Lung microvascular endothelial cell (primary cell): ENCODE measurements at regions not wholly inside any gene's neighbourhood (a gene's known extent, or its start where the extent isn't known, plus 50 kb on each side); places are given as distances from the start of the nearest gene placed in this dataset.
"Not testable (repeated sequence)": the region's sequence is repeated elsewhere in the genome, so short reads cannot be mapped to it uniquely, and the experiment has no call there.

Experiments
- DNase-seq, 2 donors: peaks; one replicate each; pipeline versions ENCODE4 v3.0.0 to v3.0.0-alpha.2; 2010; ENCODE audit warnings: low read depth in 2 of 2

DNA sequence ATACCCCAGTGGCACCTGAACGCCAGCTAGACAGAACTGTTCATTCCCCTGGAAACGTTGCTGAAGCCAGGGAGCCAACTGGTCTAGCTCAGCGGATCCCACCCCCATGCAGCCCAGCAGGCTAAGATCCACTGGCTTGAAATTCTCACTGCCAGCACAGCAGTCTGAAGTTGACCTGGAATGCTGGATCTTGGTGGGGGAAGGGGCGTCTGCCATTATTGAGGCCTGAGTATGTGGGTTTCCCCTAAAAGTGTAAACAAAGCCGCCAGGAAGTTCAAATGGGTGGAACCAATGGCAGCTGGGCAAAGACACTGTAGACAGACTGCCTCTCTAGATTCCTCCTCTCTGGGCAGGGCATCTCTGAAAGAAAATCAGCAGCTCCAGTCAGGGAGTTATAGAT, 213.0 kb downstream of the NKX6-1 start:
- no peak for DNase-seq

DNA sequence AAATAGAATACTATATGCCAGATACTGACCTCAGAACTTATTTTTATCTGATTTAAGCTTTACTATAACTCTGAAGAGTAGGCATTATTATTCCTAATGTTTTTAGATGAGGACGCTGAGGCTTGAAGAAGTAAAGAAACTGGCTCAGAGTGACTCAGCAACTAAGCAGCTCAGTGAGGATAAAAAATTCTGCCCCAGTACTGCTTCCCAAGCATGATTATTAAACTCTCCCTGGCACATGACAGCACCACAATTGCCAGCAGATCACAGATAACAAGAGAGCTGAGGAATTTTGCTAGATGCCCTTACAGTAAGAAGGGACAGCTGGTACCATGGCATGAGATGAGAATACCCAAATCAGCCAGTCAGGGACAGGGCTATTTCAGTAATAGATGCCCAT, 219.4 kb downstream of the NKX6-1 start:
- no peak for DNase-seq

DNA sequence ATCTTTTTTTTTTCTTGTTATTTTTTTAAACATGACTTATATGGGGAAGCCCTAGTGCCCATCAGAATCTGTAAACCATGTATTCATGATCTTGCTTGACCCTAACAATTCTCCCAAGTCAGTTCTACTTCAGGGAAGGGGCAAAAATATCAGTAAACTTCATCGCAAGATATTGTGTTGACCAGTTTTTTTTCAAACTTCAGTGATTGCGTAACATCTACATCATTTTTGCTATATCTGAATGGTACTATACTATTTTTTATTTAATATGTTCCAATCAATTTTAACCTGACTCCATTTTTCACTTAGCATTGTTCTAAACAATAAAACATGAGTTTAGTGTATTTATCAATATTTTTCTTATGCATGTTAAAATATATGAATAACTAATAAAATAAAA, 221.2 kb downstream of the NKX6-1 start:
- DNase-seq, result no peak

DNA sequence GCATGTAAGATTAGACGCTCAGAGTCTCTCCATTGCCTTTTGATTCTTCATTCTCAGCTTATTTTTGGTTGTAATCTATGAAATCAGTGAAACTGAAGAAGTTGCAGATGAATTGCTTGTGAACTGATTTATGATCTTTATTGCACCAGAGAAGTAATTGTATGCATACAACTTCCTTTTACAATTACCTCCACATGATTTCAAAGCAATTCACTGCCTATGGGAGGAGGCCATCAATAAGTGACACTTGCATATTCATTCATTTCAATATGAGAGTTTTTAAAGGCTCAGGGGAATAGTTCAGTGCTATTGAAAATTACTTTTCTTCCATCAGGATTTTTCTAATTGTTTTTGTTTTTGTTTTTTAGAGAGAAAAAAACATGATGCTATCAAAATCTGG, 222.3 kb downstream of the NKX6-1 start:
- DNase-seq, result no peak

DNA sequence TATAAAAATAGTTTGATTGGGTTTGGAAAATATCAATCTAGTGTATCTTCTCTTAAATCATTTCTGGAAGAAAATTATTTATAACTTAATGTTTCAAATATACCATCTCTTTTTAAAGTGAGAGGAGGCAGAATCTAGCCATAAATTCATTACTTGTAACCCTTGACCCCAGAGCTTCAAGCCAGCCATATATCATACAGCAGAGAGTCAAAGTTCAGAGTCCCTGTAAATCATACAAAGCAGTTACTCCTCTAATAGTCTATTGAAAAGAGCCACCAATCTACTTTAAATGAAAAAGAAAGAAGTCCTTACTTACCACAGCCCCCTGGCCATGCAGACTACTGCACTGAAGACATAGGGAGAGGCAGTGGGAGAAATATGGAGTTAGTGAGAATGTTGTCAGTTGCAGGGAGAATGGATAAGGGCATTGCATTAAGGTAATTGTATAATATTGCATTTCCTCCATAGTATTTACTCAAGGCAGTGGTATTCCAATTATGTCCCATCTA, 229.5 kb downstream of the NKX6-1 start:
- DNase-seq, result no peak

DNA sequence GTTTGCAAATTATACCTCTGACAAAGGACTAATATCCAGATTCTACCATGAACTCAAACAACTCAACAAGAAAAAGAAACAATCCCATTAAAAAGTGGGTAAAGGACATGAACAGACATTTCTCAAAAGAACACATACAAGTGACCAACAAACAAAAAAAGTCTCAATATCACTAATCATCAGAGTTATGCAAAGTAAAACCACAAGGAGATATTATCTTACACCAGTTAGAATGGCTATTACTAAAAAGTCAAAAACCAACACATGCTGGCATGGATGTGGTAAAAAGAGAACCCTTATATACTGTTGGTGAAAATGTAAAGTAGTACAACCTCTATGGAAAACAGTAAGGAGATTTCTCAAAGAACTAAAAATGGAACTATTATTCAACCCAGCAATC, 234.4 kb downstream of the NKX6-1 start:
- no peak for DNase-seq

DNA sequence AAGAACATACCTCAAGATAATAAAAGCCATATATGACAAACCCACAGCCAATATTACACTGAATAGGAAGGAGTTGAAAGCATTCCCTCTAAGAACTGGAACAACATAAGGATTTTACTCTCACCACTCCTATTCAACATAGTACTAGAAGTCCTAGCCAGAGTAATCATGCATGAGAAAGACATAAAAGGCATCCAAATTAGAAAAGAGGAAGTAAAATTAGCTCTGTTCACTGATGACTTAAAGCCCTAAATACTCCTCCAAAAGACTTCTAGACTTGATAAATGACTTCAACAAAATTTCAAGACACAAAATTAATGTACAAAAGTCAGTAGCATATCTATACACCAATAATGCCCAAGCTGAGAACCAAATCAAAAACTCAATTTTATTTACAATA, 235.7 kb downstream of the NKX6-1 start:
- DNase-seq, result no peak

DNA sequence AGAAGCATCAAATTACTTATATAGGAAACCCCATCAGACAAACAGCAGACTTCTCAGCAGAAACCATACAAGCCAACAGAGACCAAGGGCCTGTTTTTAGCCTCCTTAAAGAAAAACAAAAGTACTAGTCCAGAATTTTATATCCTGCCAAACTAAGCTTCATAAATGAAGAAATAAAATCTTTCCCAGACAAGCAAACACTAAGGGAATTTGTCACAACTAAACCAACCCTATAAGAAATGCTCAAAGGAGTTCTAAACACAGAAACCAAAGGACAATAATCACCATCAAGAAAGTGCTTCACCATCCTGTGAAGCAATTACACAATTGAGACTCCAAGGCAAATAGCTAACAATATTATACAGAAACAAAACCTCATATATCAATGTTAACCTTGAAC, 238.6 kb downstream of the NKX6-1 start:
- no peak for DNase-seq

DNA sequence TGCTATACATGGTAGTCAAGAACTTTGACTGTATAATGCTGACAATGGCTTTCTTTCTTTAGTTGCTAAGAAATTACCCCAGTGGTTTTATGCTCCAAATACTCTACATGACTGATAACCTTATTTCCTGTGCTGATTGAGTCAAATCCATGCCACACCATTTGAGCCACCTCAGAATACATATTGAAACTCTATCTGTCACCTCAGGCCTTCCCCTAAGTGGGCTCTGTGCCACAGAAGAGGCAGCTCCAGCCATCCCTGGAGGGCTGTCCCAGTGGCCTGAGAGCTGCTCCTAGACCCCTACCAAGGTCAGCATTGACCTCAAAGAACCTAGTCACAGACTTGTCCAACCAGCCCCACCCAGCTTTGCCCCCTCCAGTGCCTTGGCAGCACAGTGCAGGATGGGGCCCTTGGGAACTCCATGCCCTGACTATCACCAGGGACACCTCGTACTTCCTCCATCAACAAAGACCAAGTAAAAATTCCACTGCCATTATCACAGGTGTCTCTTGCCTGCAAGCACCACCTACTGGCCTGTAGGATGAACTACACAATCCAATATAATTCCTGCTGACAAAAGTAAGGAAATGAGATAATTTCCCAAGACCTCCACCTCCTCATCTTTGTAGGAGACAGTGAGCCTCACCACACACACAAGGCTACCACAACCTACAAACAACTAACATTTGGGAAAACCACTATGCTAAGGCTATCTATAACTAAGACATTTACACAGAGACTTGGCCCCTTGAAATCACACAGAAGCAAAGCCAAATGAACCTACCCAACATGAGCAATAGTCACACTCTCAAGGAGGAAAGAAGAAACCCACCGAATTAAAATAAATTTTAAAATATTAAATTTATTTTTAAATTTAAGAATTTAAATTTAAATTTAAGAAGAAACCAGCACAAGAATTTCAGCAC, 239.9 kb downstream of the NKX6-1 start:
- peak; percentile 43 to 47 for DNase-seq

DNA sequence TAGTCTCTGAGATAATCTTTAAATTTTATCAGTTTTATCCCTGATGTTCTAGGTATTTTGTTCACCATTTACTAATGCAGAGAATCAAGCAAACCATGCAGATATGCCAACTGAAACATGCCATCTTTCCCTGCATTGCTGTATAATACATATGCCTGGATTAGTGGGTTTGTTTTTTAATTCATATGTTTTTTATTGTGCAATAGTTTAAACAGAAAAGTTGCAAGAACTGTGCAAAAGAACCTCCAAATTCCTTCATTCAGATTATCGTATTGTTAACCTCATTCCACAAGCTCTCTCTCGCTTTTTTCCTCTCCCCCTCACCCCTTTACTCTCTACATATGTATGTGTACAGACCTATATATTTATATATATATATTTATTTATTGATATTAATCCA, 244.6 kb downstream of the NKX6-1 start:
- no peak for DNase-seq

DNA sequence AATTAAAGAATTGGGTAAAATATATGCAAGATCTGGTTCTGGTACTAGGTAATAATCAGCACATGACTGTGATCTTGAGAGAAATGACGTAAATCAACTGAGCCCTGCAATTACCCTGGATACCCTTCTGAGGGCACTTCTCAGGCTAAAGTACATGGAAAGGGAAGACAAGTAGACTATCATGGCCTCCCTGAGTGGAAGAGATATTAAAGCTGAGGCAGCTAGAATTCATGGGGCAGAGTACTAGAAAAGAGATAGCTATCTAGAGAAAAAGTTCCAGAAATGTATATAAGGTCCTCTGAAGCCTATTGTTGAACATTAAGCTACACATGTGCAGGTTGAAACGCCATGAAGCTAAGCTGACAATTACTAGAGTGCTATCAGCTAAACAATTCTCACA, 249.6 kb downstream of the NKX6-1 start:
- DNase-seq, result no peak

DNA sequence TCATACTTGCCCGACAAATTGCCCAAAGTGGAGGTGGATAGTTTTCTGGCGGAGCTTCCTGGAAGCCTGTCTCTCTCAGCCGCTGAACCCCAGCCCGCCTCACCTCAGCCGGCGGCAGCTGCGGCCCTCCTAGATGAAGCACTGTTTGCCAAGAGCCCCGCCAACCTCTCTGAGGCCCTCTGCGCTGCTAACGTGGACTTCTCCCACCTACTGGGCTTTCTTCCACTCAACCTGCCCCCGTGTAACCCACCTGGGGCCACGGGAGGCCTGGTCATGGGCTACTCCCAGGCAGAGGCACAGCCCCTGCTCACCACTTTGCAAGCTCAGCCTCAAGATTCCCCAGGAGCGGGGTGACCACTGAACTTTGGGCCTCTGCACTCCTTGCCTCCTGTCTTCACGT, 254.1 kb downstream of the NKX6-1 start:
- not testable (repeated sequence) for DNase-seq

DNA sequence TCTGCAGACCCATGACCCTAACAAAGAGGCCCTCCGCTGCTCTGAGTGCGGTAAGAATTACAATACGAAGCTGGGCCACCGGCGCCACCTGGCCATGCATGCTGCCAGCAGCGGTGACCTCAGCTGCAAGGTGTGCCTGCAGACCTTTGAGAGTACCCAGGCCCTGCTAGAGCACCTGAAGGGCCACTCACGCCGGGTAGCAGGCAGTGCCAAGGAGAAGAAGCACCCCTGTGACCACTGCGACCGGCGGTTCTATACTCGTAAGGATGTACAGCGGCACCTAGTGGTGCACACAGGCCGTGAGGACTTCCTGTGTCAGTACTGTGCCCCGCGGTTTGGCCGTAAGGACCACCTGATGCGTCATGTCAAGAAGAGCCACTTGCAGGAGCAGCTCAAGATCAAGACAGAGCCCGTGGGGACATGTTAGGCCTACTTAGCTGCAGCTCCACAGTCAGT, 254.7 kb downstream of the NKX6-1 start:
- DNase-seq, result not testable (repeated sequence)

DNA sequence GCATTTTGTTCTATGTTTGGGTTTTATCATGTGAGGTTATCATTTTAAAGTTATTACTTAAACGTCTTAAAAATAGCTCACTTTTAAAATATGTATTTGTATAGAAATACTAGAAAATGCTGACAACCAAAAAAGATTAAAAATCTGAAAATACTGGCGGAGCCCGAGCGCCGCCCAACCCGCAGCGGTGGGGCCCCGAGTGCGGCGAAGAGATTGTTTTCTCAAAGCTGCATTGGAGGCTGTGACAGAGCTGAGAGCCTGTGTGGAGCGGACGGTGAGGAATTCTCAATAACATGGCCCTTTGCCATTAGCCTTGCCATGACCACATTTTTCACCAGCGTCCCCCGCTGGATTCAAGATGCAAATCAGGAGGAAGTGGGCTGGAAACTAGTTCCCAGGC, 255.4 kb downstream of the NKX6-1 start:
- DNase-seq, result no peak

DNA sequence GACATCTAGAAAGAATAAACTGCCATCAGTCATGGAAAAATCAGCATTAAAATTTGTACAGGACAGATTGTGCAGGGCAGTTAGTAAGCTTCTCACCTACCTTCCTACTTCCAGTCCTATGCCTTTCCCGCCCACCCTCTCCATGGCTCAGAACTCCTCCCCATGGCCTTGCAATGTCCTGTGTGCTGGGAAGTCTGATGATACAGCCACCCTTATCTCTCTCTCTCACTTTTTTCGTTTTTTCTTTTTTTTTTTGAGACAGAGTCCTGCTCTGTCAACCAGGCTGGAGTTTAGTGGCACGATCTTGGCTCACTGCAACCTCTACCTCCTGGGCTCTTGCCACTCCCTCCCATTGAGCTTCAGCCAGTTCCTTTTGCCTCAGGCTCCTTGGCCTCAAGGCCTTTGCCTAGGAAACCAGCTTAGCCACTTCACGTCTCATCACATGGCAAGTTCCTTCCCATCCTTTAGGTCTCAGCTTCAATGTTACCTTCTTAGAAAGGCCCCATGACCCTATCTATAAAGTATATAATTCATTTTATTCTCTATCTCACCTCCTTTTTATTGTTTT, 259.7 kb downstream of the NKX6-1 start:
- no peak for DNase-seq

DNA sequence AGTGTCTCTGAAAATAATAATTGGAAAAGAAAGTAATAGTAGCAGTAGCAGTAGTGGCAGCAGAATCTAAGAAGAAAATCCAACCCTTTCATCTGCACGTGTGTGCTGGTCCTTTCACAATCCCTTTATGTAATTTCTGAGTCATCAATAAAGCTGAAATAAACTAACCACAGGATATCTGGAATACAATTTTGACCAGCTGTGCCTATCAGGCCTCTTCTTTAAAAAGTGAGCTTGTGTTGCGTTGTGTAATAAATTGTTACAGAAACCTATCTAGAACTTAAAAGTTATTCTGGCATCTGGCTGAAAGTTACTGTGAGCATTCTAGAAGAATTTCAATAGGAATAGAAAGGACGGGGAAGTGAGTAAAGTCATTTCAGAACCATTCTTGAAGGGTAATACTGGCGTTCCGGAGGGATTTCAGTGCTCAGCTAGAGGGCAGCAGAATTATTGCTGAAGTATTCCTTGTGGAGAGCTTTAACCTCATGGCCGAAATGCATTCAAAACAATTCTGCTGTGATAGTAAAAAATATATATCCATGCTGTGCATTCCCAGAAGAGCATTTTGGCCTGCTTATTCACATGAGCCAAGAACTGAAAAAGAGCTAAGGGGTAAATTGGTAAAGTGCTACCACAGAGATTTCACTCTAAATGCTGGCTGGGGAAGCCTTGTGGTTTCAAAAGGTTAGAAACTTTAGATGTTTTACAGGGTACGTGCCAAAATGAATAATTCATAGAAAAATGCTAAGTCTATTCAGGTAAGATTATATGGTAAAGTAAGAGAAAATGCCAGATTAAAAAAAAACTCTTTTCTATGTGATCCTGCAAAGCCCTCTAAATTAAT, 260.6 kb downstream of the NKX6-1 start:
- DNase-seq, result no peak

DNA sequence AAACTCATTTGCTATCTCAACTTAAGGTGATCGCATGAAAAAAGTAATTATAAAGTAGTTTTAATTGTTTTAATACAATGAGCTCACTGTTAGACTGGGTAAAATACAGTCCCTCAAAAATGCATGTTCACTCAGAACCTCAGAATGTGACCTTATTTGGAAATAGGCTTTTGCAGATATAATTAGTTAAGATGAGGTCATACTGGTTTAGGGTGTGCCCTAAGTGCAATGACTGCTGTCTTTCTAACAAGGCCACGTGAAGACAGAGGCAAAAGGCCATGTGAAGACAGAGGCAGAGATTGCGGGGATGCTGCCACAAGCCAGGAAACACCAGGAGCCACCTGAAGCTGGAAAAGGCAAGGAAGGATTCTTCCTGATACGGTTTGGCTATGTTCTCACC, 262.1 kb downstream of the NKX6-1 start:
- DNase-seq, result no peak

DNA sequence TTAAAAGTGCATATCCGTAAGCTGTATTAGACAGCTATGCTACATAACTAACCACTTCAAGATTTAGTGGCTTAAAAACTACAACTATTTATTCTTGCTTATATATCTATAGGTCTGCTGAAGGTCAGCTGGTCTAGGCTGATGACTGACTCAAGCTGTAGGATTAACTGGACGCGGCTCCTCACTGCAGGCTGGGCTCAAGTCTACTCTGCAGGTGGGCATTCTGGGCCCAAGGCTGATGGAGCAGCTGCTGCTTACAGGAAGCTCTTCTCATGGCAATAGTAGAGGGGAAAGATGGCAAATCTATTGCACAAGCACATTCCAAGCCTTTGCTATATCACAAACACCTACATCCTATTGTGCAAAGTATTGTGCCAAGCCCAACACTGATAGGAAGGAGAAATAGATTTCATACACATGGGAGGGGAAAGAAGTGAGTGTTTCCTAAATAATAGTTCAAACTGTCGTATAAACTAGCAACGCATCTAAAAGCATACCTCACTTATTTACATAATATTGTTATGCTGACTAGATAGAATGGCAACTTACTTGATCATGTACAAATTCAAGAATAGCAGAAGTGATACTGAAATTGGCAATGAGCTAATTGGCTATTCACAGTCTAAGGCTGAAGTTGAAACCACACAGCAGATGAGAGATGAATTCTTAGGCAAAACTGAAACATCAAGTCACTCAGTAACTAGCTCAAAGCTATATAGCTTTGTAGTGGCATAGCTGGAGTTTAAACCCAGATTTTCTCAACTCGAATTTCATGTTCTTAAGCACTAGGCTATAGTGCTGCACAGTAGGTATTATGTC, 263.8 kb downstream of the NKX6-1 start:
- DNase-seq, result no peak

DNA sequence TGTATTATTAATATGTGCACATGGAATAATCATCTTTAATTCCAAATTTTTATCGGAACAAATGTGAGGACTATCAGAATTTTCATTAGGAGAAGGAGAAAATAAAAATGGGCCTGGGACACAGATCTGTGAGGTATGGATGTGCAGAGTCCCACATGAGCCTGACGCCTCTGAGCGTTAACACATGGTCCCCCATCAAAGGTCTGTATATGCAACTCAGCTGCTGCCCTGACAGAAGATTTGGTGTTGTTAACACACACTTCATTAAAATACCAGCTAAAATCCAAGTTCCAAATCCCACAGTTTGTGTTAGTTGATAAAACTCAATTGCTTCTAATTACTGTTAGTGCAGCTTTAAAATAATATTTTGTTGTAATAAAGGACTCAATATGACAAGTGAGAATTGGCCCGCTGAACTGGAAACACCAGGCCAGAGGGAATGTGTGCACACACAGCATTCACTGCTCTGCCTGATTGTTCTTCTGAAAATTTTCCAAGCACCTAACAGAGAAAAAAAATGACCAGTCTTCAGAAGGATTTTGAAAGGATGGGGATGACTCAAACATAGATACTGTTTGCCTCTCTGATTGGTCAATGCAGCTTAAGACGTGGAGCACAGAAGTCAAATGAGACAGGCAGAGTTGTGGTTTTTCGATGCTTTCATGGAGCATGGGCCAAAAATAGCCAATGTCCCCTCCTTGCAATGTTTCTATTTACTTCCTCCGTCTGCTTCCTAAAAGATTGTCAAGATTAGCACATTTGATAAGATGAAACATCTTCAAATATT, 266.6 kb downstream of the NKX6-1 start:
- no peak for DNase-seq

DNA sequence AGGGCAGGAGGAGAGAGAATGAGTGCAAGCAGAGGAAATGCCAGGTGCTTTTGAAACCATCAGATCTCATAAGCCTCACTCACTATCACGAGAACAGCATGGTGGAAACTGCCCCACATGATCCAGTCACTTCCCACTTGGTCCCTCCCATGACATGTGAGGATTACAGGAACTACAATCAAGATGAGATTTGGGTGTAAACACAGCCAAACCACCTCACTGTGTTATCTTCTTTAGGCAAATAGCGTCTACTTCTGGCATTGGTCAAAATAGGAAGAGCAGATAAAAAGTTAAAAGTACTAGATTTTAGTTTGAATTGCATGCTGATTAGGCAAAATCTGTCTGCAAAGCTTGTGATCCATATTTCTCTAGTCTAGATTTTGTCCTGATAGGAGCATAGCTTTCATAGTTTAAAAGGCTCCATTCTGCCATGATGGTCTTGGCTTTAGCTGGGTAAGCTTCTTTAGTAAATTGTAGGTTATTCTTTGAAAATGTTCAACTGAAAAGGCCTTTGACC, 267.5 kb downstream of the NKX6-1 start:
- no peak for DNase-seq
